ENCODE measurements at regions not wholly inside any gene's neighbourhood (a gene's known extent, or its start where the extent isn't known, plus 50 kb on each side); places are given as distances from the start of the nearest gene placed in this dataset.

GRCh38 chr14:84961637-84962036 is 568.3 kb upstream of the FLRT2 start:
- H3K27ac ChIP-seq (ENCODE audit: low read depth, low read length), result no peak overlapping the region
- H2AFZ ChIP-seq (ENCODE audit: low read length, unreplicated experiment), result no peak overlapping the region

GRCh38 chr14:84963518-84963917 is 566.4 kb upstream of the FLRT2 start:
- no peaks in the 10 kb centered on the region for H3K79me2 ChIP-seq (ENCODE audit: control insufficient read depth, insufficient read depth, low read length, unreplicated experiment)

More at GRCh38 chr14:84961637-84962036, 568.3 kb upstream of the FLRT2 start:
- Histone ChIP-seq H3K4me1 (ENCODE audit: control insufficient read depth, insufficient read depth, low read length, unreplicated experiment) (no peaks in the 10 kb centered on the region), H3K4me3 (ENCODE audit: low read depth, low read length) (no peak overlapping the region), H3K36me3 (ENCODE audit: insufficient read depth, low read length) (no peaks in the 10 kb centered on the region), H3K79me2 (ENCODE audit: control insufficient read depth, insufficient read depth, low read length, unreplicated experiment) (no peaks in the 10 kb centered on the region), H3K27me3 (ENCODE audit: insufficient read depth, low read length) (no peaks in the 10 kb centered on the region)

GRCh38 chr14:84965279-84965678 is 564.7 kb upstream of the FLRT2 start:
- Histone ChIP-seq H3K36me3 (ENCODE audit: insufficient read depth, low read length) (no peaks in the 10 kb centered on the region), H3K27ac (ENCODE audit: low read depth, low read length) (no peak overlapping the region), H3K4me1 (ENCODE audit: control insufficient read depth, insufficient read depth, low read length, unreplicated experiment) (no peaks in the 10 kb centered on the region), H3K4me3 (ENCODE audit: low read depth, low read length) (no peak overlapping the region), H2AFZ (ENCODE audit: low read length, unreplicated experiment) (no peak overlapping the region), H3K79me2 (ENCODE audit: control insufficient read depth, insufficient read depth, low read length, unreplicated experiment) (no peaks in the 10 kb centered on the region), H3K27me3 (ENCODE audit: insufficient read depth, low read length) (no peaks in the 10 kb centered on the region)

More at GRCh38 chr14:84963518-84963917, 566.4 kb upstream of the FLRT2 start:
- Histone ChIP-seq H3K27ac (ENCODE audit: low read depth, low read length) (no peak overlapping the region), H2AFZ (ENCODE audit: low read length, unreplicated experiment) (no peak overlapping the region), H3K27me3 (ENCODE audit: insufficient read depth, low read length) (no peaks in the 10 kb centered on the region), H3K4me3 (ENCODE audit: low read depth, low read length) (no peak overlapping the region), H3K36me3 (ENCODE audit: insufficient read depth, low read length) (no peaks in the 10 kb centered on the region), H3K4me1 (ENCODE audit: control insufficient read depth, insufficient read depth, low read length, unreplicated experiment) (no peaks in the 10 kb centered on the region)

- no peaks in the 10 kb centered on the region for H3K36me3 ChIP-seq (ENCODE audit: insufficient read depth, low read length)
These were observed 560.4 kb upstream of the FLRT2 start for GRCh38 chr14:84969501-84969900.

GRCh38 chr14:84975241-84975902 is 554.6 kb upstream of the FLRT2 start:
- Histone ChIP-seq H3K79me2 (ENCODE audit: control insufficient read depth, insufficient read depth, low read length, unreplicated experiment) (no peaks in the 10 kb centered on the region), H3K4me3 (ENCODE audit: low read depth, low read length) (no peak overlapping the region), H3K27ac (ENCODE audit: low read depth, low read length) (no peak overlapping the region), H3K36me3 (ENCODE audit: insufficient read depth, low read length) (no peaks in the 10 kb centered on the region), H3K27me3 (ENCODE audit: insufficient read depth, low read length) (no peaks in the 10 kb centered on the region), H3K4me1 (ENCODE audit: control insufficient read depth, insufficient read depth, low read length, unreplicated experiment) (no peaks in the 10 kb centered on the region), H2AFZ (ENCODE audit: low read length, unreplicated experiment) (no peak overlapping the region)

More at GRCh38 chr14:84969501-84969900, 560.4 kb upstream of the FLRT2 start:
- no peak overlapping the region for H2AFZ ChIP-seq (ENCODE audit: low read length, unreplicated experiment)
- no peaks in the 10 kb centered on the region for H3K27me3 ChIP-seq (ENCODE audit: insufficient read depth, low read length)
- no peak overlapping the region for H3K27ac ChIP-seq (ENCODE audit: low read depth, low read length)
- no peak overlapping the region for H3K4me3 ChIP-seq (ENCODE audit: low read depth, low read length)
- no peaks in the 10 kb centered on the region for H3K79me2 ChIP-seq (ENCODE audit: control insufficient read depth, insufficient read depth, low read length, unreplicated experiment)
- no peaks in the 10 kb centered on the region for H3K4me1 ChIP-seq (ENCODE audit: control insufficient read depth, insufficient read depth, low read length, unreplicated experiment)

- Histone ChIP-seq H3K36me3 (ENCODE audit: insufficient read depth, low read length) (no peaks in the 10 kb centered on the region), H3K27me3 (ENCODE audit: insufficient read depth, low read length) (no peaks in the 10 kb centered on the region), H3K27ac (ENCODE audit: low read depth, low read length) (no peak overlapping the region), H3K4me1 (ENCODE audit: control insufficient read depth, insufficient read depth, low read length, unreplicated experiment) (no peaks in the 10 kb centered on the region), H3K79me2 (ENCODE audit: control insufficient read depth, insufficient read depth, low read length, unreplicated experiment) (no peaks in the 10 kb centered on the region), H2AFZ (ENCODE audit: low read length, unreplicated experiment) (no peak overlapping the region), H3K4me3 (ENCODE audit: low read depth, low read length) (no peak overlapping the region)
These were observed 553.1 kb upstream of the FLRT2 start for GRCh38 chr14:84976805-84977204.

GRCh38 chr14:84987042-84987441 is 542.9 kb upstream of the FLRT2 start:
- Histone ChIP-seq H3K27ac (ENCODE audit: low read depth, low read length) (no peak overlapping the region), H2AFZ (ENCODE audit: low read length, unreplicated experiment) (no peak overlapping the region), H3K36me3 (ENCODE audit: insufficient read depth, low read length) (no peaks in the 10 kb centered on the region), H3K4me1 (ENCODE audit: control insufficient read depth, insufficient read depth, low read length, unreplicated experiment) (no peaks in the 10 kb centered on the region), H3K27me3 (ENCODE audit: insufficient read depth, low read length) (no peaks in the 10 kb centered on the region), H3K79me2 (ENCODE audit: control insufficient read depth, insufficient read depth, low read length, unreplicated experiment) (no peaks in the 10 kb centered on the region), H3K4me3 (ENCODE audit: low read depth, low read length) (no peak overlapping the region)

- Histone ChIP-seq H3K36me3 (ENCODE audit: insufficient read depth, low read length) (no peaks in the 10 kb centered on the region), H3K4me3 (ENCODE audit: low read depth, low read length) (no peak overlapping the region), H3K27ac (ENCODE audit: low read depth, low read length) (no peak overlapping the region), H2AFZ (ENCODE audit: low read length, unreplicated experiment) (no peak overlapping the region), H3K27me3 (ENCODE audit: insufficient read depth, low read length) (no peaks in the 10 kb centered on the region), H3K79me2 (ENCODE audit: control insufficient read depth, insufficient read depth, low read length, unreplicated experiment) (no peaks in the 10 kb centered on the region), H3K4me1 (ENCODE audit: control insufficient read depth, insufficient read depth, low read length, unreplicated experiment) (no peaks in the 10 kb centered on the region)
These were observed 541.6 kb upstream of the FLRT2 start for GRCh38 chr14:84988357-84988756.

GRCh38 chr14:84991021-84991420 is 538.9 kb upstream of the FLRT2 start:
- Histone ChIP-seq H3K4me3 (ENCODE audit: low read depth, low read length) (no peak overlapping the region), H3K27me3 (ENCODE audit: insufficient read depth, low read length) (no peaks in the 10 kb centered on the region), H3K36me3 (ENCODE audit: insufficient read depth, low read length) (no peaks in the 10 kb centered on the region), H3K79me2 (ENCODE audit: control insufficient read depth, insufficient read depth, low read length, unreplicated experiment) (no peaks in the 10 kb centered on the region), H3K4me1 (ENCODE audit: control insufficient read depth, insufficient read depth, low read length, unreplicated experiment) (no peaks in the 10 kb centered on the region), H3K27ac (ENCODE audit: low read depth, low read length) (no peak overlapping the region), H2AFZ (ENCODE audit: low read length, unreplicated experiment) (no peak overlapping the region)

- Histone ChIP-seq H3K36me3 (ENCODE audit: insufficient read depth, low read length) (no peaks in the 10 kb centered on the region), H3K4me1 (ENCODE audit: control insufficient read depth, insufficient read depth, low read length, unreplicated experiment) (no peaks in the 10 kb centered on the region), H3K27ac (ENCODE audit: low read depth, low read length) (no peak overlapping the region), H3K27me3 (ENCODE audit: insufficient read depth, low read length) (no peaks in the 10 kb centered on the region), H3K79me2 (ENCODE audit: control insufficient read depth, insufficient read depth, low read length, unreplicated experiment) (no peaks in the 10 kb centered on the region), H2AFZ (ENCODE audit: low read length, unreplicated experiment) (no peak overlapping the region), H3K4me3 (ENCODE audit: low read depth, low read length) (no peak overlapping the region)
These were observed 531.7 kb upstream of the FLRT2 start for GRCh38 chr14:84998216-84998615.

- H2AFZ ChIP-seq (ENCODE audit: low read length, unreplicated experiment), result no peak overlapping the region
These were observed 527.1 kb upstream of the FLRT2 start for GRCh38 chr14:85002846-85003245.

More at GRCh38 chr14:85002846-85003245, 527.1 kb upstream of the FLRT2 start:
- Histone ChIP-seq H3K4me3 (ENCODE audit: low read depth, low read length) (no peak overlapping the region), H3K36me3 (ENCODE audit: insufficient read depth, low read length) (no peaks in the 10 kb centered on the region), H3K27ac (ENCODE audit: low read depth, low read length) (no peak overlapping the region), H3K79me2 (ENCODE audit: control insufficient read depth, insufficient read depth, low read length, unreplicated experiment) (no peaks in the 10 kb centered on the region), H3K27me3 (ENCODE audit: insufficient read depth, low read length) (no peaks in the 10 kb centered on the region), H3K4me1 (ENCODE audit: control insufficient read depth, insufficient read depth, low read length, unreplicated experiment) (no peaks in the 10 kb centered on the region)

Data from ACC112 (cell line).